Fibroblast of pulmonary artery (primary cell): ENCODE measurements at regions not wholly inside any gene's neighbourhood (a gene's known extent, or its start where the extent isn't known, plus 50 kb on each side); places are given as distances from the start of the nearest gene placed in this dataset.

Experiments used
- DNase-seq: peaks from one replicate; pipeline ENCODE4 v3.0.0-alpha.2; 2010; ENCODE audit warnings: low read depth
- H3K4me3 ChIP-seq: replicated peaks from 2 replicates; pipeline ENCODE4 v1.5.1; 2011; ENCODE audit warnings: low read depth, mild to moderate bottlenecking, control low read depth, low read length, moderate library complexity
- CTCF ChIP-seq: IDR thresholded peaks from 2 replicates; pipeline ENCODE4 v1.5.1; 2011; ENCODE audit warnings: mild to moderate bottlenecking, control low read depth, low read length, inconsistent platforms; ENCODE audit errors: missing control alignments

DNA sequence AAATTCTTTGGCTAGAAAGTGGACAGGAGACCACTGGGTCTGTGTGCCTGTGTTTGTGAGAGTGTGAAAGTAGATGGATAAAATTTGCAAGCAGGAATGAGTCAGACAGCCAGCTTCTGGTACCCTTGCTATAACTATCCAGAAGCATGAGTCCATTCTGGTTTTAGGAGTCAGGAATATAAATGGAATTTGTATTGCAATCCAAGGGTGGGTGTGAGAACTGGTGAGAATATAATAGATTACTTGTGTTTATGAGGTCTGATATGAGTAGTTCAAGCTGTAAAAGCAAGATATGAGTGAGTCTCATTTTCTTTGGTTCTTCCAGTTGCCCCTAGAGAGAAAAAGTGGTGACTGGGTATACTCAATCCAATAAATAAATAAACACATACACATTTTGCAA lies 212.7 kb upstream of the TAPT1 start:
- H3K4me3 ChIP-seq: no peak overlapping the region
- TF ChIP-seq CTCF: no peak
- no peak for DNase-seq

- no peak for TF ChIP-seq CTCF
- H3K4me3 ChIP-seq: no peak overlapping the region
- DNase-seq: peak; percentile 8
These were observed 211.6 kb upstream of the TAPT1 start for GRCh38 chr4:16437836-16438235.

- no peak for TF ChIP-seq CTCF
- DNase-seq: no peak
- no peak overlapping the region for H3K4me3 ChIP-seq
These were observed 205.6 kb upstream of the TAPT1 start for GRCh38 chr4:16431866-16432265.

GRCh38 chr4:16418814-16419213 lies 192.5 kb upstream of the TAPT1 start:
- TF ChIP-seq CTCF: no peak
- peak; percentile 90 for DNase-seq
- H3K4me3 ChIP-seq: no peak overlapping the region

DNA sequence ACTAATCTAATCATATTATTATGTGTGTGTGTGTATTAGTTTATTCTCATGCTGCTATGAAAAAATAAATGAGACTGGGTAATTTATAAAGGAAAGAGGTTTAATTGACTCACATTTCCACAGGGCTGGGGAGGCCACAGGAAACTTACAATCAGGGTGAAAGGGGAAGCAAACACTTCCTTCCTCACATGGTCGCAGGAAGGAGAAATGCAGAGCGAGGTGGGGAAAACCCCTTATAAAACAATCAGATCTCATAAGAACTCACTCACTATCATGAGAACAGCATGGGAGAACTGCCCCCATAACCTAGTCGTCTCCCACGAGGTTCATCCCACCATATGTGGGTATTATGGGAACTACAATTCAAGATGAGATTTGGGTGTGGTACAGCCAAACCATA lies 190.9 kb upstream of the TAPT1 start:
- H3K4me3 ChIP-seq: no peak overlapping the region
- TF ChIP-seq CTCF: no peak
- no peak for DNase-seq

DNA sequence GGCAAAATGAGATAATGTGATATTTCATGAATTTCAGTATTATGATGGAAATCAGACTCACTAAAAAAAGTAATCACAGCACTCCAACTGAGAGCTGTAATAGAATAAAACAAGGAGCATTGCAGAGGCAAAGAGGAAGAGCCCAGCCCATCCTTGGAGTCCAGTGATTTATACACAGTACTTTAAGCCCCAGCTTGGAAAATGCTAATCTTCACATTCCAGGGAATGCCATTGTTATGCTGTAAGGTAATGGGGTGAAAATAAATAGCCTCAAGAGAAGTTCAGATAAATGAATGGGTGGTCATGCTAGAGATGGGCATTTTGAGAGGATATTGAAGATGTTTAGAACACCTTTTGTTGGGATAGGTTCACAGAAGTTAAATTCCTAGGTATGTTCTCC lies 190.3 kb upstream of the TAPT1 start:
- no peak for TF ChIP-seq CTCF
- DNase-seq: no peak
- H3K4me3 ChIP-seq: no peak overlapping the region

DNA sequence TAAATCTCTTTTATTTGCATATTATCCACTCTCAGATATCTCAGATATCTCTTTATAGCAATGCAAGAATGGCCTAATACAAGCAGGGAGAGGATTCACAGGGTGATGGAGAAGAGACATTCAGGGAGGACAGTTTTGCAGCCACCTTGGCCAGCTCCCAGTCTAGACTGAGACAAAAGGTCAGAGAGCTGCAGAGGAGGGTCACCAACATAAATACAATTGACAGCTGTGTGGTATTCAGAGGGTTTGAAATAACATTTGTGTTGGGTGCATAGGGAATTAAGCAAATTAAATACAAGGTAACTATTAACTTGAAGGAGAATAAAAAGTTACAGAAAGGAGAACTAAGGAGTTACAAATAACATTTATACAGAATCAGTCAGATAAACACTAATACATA lies 189.5 kb upstream of the TAPT1 start:
- no peak for DNase-seq
- no peak for TF ChIP-seq CTCF
- H3K4me3 ChIP-seq: no peak overlapping the region
